ENCODE measurements at regions not wholly inside any gene's neighbourhood (a gene's known extent, or its start where the extent isn't known, plus 50 kb on each side); places are given as distances from the start of the nearest gene placed in this dataset.
A peak's percentile ranks its signal among the peaks of the same experiment; 100 is the strongest.

DNA sequence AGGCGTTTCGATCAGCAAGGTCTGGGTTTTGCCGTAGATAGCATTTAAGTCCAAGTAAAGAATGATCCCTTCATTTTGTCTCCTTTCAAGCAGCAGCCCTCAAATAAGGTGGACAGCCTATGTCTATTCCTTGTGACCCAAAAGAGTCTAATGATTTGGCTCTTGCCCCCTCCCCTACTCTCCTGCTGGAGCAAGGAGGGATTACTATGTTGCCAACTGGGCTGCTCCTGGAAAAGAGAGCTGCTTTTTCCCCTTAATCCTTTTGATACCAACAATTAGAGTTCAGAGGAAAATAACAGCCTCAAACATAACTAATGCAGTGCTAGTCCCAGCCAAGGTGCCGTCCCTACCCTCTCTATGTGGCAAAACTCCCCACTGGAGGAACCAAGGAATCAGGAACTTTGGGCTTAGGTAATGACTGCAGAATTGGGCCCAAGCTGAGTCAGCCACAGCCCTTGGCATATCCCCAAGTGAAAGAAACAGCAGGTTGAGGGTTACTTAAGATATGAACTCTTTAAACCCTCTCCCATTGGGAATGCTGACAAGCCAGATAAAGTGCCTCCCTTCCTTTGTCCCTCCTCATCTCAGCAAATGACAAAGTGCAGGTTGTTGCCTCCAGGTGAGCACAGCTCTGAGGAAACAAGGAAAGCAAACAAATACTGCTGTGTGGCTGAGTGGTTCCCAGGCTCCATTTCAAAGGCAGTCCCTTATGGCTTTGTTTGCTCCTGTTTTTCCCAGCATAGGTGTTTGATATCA lies 643.7 kb downstream of the INHBA start:
- DNase-seq = peak in 1 of 2 experiments; percentile 18

DNA sequence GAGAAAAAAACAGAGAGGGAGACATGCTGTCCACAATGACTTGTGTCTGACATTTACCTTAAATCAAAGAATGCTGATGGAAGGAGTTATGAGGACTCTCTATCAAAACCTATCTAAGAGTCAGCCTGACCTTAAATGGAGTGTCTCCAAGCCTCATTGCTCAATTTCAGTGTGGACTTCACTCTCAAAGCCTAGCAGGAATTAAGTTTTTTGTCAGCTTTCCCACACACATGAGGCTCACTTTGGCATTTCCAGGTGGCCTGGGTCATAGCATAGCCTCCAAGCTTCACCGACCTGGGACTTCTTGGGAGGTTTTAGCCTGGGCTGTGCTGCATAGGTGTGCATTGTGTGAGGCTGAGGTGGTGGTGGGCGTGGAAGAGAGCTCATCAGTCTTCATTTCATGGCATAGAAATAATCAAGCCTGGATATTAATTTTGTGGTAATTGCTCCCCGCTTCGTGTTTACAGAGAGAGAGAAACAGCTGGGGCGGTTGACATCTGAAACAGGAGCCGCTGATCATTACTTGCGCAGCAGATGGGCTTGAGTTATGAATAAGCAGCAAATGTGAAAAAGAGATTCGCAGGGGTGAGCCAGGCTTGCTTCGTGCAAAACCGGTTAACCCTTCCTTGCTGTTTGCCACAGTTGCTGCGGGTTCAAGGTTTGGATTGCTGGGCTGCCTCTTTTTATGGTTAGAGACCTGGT lies 647.8 kb downstream of the INHBA start:
- no peak for DNase-seq

GRCh38 chr7:41053820-41054219 lies 649.1 kb downstream of the INHBA start:
- no peak for DNase-seq

DNA sequence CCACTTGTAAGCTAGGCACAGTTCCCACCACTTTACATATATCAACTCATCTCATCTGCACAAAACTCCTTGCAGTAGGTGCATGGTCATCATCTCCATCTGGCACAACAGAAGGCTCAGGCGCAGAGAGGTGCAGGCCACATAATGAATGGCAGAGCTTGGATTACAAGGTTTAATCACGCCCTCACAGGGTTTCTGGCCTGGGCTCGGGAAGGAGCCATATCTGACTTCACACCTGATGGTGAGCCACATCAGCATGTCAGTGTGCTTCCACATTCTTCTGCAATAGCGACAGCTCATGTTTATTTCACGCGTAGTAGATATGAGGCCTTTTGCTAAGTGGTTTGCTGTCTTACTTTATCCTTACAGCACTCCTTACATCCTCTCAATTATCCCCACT lies 650.2 kb downstream of the INHBA start:
- DNase-seq = no peak

- no peak for DNase-seq
These were observed 650.7 kb downstream of the INHBA start for GRCh38 chr7:41052201-41052600.

GRCh38 chr7:41051535-41051934 lies 651.4 kb downstream of the INHBA start:
- DNase-seq = no peak

DNA sequence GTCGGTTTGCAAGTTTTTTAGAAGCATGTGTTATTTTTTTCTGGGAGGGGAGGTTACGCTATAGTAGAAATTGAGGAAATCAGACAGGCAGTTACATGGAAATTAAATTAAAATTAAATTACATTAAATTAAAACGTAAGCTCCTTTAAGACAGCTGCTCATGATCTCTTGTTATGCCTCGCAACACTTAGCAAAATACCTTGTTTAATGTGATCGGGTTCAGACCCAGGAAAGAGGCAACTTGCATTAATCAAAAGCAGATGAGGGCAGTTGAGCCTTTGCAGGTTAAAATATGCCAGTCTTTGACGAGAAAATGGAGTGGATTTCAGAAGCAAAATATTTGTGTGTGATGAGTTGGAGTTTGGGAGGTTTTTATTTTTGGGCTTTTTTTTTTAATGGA lies 651.8 kb downstream of the INHBA start:
- DNase-seq = no peak

GRCh38 chr7:41048771-41049170 lies 654.1 kb downstream of the INHBA start:
- no peak for DNase-seq

- no peak for DNase-seq
These were observed 655.1 kb downstream of the INHBA start for GRCh38 chr7:41047789-41048191.

DNA sequence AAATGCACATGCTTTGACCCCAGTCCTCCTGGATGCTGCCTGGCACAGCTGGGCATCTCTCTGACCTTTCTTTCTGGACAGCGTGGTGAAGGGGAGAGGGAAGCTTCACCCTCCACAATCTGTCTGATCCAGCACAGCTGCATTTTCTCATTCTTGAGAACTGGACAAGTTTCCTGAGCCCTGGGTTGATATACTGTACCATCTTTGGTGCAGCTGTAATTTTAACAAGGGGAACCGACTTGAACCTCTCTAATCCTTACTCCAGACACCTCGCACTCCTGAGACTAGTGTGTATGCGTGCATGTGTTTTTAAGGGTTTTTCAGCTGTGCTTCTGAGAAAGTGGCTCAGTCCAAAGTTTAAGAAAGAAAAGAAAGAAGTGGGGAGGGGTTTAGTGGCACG lies 655.7 kb downstream of the INHBA start:
- DNase-seq = no peak

DNA sequence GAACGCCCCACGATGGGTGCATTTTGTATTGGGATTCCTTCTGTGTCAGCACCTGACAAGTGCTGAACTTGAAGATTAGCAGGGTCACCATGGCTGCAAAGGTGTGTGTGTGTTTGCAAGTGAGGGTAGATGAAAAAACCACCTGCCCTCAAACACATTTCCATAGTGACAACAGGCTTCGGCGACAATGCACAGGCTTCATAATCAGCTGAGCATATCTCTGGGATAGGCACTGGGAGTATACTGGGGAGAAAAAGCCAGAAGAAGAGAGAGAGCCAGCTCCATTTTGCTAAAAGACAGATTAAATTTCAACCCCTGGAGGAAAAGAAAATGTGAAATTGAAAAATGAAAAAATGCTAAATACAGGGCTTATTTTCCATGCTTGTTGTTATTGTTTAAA lies 656.1 kb downstream of the INHBA start:
- no peak for DNase-seq

DNA sequence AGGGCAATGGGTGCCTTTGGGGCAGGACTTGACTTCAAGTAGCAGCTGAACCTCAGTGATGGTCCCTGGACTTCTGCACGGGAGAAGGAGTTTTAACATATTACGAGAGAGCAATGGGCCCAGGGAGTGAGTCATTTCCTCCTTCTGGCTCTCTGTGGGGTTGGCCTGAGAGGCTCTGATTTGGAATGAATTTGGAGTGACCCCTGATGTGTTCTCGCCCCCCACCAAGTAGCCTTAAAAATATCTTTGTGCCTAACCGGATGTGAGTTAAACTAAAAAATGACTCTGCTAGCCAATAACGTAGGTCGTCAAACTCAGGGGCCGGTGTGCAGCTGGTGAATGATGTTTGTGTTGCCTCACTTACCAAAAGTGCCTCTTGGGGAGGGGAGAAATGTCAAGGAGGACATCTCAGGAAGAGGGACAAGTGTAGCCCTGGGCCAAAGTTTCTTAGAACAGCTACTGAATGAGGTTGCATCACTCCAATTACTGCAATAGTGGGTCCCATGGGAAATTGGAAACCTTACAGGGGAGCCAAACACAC lies 656.6 kb downstream of the INHBA start:
- no peak for DNase-seq

- no peak for DNase-seq
These were observed 657.2 kb downstream of the INHBA start for GRCh38 chr7:41045556-41046123.

DNA sequence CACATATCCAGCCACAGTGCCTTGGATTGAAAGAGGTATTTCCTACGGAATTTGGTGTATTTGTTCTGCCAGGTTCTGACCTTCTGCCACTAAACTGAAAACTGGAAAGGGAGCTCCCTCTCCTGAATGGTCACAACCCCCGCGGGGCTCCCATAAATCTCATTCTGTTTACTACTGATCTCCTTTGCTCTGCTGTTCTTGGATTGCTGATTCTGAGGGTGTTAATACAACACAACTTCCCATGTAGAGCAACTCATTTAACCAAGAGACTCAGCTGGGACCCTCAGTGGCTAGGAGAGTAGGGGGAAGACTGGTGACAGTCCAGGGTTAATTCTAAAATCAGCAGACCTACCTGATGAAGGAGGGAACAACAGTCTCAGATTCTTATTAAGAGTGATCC lies 662.9 kb downstream of the INHBA start:
- no peak for DNase-seq

DNA sequence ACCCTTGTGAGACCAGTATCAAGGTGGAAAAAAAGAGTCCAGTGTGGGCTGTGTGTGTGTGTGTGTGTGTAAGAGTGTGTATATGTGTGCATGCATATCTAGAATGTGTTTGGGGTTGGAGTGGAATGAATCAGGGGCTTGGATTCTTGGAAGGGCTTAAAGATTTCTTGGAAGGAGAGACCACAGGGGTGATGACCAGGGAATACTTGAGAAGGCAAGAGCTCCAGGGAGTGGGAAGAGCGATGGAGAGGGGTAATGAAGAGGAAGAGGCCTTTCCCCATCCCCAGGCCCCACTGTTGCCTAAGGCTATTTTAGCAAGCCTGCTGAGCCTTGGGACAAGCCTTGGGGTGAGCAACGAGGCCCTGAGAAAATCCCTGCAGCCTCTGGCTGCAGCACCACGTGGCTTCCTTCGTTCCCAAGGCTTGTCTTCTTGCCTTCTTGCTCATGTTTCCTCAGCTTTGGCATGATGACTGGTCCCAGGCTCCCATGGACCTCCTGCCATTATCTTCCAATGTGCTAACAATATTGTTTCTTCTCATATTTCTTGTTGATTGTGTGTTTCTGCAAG lies 663.4 kb downstream of the INHBA start:
- no peak for DNase-seq

GRCh38 chr7:41038211-41038610 lies 664.7 kb downstream of the INHBA start:
- DNase-seq = no peak

GRCh38 chr7:41037691-41038090 lies 665.2 kb downstream of the INHBA start:
- no peak for DNase-seq

DNA sequence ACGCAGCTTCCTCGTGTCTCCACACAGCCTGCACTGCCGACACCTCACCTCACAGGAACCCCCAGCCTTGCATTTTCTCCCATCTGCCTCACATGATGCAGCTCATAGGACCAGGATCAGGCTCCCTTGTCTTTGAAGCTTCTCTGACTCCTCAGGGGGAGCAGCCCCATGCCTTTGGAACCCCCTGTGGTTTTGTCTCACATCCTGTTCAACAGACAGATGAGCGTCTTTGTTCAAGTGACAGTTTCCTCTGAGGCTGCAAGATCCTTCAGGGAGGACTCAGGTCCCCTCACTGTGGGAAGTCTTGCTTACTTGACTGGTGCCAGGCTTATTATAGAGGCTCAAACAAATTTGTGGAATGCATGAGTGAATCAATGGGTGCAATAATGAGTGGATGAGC lies 667.1 kb downstream of the INHBA start:
- no peak for DNase-seq

DNA sequence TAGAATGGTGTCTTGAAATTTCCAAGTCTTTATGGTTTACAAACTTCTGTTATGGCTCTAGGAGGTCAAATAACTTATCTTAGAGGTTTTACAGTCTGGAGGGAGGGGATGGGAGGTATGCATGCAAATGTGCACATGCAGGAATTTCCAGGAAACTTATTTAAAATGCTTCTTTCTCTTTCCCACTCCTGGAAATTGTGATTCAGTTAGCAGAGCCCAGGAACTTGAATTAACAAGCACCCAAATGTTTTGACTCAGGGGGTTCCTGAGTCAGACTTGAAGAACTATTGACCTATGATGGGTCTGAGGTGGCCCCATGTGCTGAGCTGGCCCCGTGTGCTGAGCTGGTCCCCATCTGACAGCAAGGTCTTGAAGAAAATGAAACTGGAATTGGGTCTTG lies 669.4 kb downstream of the INHBA start:
- DNase-seq = no peak

DNA sequence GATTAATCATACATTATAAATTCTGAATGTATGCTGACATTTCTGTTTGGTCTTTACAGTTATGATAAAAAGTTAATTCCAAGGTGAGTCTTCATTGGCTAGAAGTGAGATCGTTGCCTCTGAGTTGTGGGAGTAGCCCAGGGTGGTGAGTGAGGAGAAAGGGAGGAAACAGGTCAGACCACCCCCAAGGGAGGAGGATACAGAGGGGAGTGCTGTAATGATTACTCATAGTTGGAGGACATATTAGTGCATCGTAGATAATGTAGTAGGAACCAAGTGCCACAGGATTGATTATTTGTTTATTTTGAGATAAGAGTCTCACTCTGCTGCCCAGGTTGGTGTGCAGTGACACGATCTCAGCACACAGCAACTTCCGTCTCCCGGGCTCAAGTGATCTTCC lies 672.2 kb downstream of the INHBA start:
- DNase-seq = no peak

- DNase-seq = no peak
These were observed 673.8 kb downstream of the INHBA start for GRCh38 chr7:41029072-41029499.

DNA sequence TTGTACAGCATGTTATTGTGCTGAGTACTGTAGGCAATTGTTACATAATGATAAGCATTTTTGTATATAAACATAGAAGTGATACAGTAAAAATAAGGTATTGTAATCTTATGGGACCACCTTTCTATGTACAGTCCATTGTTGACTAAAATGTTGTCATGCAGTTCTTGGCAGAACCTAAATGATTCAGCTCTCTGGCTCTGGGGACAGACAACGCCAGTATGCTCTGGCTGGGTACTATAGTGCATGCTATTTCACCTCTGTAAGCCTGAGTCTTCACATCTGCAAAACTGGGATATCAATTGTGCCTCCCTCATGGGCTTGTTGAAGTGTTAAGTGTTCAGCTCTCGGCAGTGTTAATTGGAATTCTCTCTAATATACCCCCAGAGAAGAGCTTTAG lies 674.3 kb downstream of the INHBA start:
- no peak for DNase-seq

GRCh38 chr7:41027428-41028115 lies 675.3 kb downstream of the INHBA start:
- DNase-seq = no peak

Measured in NCI-H2081 (cell line).